NCI-H2227 (cell line): ENCODE measurements at regions not wholly inside any gene's neighbourhood (a gene's known extent, or its start where the extent isn't known, plus 50 kb on each side); places are given as distances from the start of the nearest gene placed in this dataset.
"Not testable (repeated sequence)": the region's sequence is repeated elsewhere in the genome, so short reads cannot be mapped to it uniquely, and the experiment has no call there.

Experiments
- DNase-seq: peaks from one replicate; lab custom pipeline; 2025; ENCODE audit not compliant: unreplicated experiment; lab: John Stamatoyannopoulos, UW

- DNase-seq, result no peak
Measured at GRCh38 chr11:71383461-71383860, 64.7 kb downstream of the DHCR7 start.

- DNase-seq, result no peak
Measured at GRCh38 chr11:71381781-71382505, 66.2 kb downstream of the DHCR7 start.

DNA sequence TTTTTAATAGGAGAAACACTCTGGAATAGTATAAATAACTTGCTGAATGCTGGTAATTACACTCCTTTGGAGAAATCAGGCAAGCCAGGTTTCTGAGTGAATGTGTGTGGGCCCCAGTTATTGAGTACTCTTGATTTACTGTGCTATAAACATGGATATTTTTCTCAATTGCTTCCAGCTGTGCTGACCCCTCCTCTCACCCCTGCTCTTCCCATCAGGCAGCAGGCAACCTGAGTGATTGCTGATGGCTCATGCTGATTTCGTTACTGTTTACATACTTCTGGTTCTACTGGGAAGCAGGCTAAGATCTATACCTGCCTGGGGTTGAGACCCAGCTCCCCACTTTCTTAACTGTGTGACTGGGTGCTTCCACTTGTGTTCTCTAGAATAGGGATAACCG is 68.5 kb downstream of the DHCR7 start:
- peak; percentile 7 for DNase-seq

DNA sequence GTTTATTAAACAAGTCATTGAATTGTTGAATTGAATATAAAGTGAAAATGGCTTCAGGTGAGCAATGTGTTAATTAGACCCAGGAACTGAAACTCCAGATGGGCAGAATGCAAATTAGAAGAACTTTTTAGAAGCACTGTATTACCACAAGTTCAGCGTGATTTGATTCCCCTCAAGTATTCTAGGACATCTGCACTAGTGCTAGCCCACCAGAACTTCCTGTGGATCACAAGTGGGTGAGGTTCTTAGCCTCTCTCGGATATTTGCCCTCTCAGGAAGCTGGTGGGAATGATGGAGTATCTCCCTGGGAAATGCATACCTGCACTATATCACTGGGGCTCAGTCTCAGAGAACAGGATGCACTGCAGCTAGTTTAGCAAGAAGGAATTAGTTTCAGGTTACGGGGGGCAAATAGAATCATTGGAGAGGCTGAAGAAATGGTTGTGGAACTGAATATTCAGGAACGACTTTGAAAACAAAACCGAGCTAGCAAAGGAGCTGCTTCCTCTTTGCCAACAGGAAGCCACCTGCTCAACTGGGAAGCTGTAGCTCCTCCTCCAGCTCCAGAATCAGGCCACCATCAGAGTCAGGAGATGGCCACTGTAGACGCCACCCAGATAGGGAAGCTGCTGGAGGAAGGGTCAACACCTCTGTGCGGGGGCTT is 74.3 kb downstream of the DHCR7 start:
- no peak for DNase-seq

- DNase-seq, result no peak
Measured at GRCh38 chr11:71372693-71373657, 75.2 kb downstream of the DHCR7 start.

DNA sequence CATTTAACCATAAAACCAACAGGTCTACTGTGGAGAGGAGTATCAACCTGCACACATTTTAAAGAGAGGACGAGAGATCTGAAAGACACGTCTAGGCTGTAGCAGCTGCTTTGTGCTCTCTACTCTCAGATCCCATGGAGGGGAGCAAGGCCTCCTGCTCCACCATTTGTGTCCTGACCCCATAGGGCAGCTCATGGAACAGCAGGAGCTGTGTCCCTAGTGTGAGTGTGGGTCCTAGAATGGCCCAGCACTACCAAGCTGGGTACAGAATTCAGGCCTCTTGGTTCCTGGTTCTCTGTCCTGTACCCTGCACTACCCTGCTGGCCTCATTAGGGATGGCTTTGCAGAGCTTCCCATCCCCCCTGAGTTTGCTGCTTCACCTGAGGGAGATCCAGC is 76.5 kb downstream of the DHCR7 start:
- no peak for DNase-seq

GRCh38 chr11:71370895-71371673 is 77.1 kb downstream of the DHCR7 start:
- no peak for DNase-seq

- no peak for DNase-seq
Measured at GRCh38 chr11:71370020-71370747, 78.0 kb downstream of the DHCR7 start.

DNA sequence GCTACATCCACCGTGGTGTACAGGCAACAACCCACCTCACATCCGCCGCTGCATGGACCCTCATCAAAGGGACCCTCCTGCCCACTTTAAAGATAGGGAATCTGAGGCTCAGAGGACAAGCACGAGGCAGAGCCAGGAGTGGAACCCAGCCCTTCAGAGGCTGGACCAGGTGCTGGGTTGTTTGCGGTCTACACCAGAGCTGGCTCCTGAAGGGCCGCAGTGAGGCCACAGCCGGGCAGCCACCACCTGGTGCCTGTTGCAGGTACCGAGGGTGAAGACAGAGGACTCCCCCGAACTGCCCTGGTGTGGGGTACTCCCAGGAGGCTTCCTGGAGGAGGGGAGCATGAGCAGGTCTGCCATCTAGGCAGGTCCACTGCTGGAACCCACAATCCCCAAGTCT is 78.8 kb downstream of the DHCR7 start:
- DNase-seq, result no peak

DNA sequence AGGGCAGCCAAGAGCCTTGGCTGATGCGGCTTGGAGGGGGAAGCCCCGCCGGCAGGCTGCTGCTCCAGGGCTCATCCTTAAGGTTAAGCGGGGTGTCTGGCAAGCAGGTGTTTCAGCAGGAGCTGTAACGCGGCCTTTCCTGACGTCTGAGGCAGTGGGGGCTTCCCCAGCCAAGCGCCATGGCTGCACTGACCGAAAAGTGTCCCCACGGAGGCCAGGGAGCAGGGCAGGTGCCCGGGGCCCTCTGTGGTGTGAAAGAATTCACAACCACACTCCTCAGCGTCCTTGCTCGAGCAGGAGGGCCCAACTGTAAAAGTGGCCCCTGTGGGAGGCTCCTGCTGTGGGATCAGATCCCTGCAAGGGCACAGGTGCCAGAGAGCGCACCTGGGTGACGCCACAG is 79.2 kb downstream of the DHCR7 start:
- no peak for DNase-seq

DNA sequence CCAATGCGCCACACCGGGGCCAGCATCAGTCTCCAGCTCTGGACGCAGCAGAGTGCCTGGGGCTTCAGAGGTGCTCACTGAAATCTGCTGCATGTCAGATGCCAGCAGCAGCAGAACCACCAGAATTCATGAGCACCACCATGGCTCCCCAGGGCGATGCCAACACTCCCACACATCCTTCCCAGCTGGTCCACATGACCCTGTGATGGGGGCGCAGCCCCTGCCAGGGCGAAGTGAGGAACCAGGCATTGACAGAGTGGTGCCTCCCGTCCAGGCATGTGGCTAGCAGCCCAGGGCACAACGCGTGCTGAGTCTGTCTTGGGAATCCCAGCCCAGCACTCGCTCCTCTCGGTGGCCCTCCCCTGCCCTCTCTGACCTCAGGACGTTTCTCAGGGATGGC is 80.4 kb downstream of the DHCR7 start:
- DNase-seq, result no peak

GRCh38 chr11:71367276-71367675 is 80.9 kb downstream of the DHCR7 start:
- DNase-seq, result not testable (repeated sequence)

GRCh38 chr11:71366076-71366475 is 82.1 kb downstream of the DHCR7 start:
- no peak for DNase-seq

GRCh38 chr11:71365626-71366025 is 82.6 kb downstream of the DHCR7 start:
- DNase-seq, result no peak

DNA sequence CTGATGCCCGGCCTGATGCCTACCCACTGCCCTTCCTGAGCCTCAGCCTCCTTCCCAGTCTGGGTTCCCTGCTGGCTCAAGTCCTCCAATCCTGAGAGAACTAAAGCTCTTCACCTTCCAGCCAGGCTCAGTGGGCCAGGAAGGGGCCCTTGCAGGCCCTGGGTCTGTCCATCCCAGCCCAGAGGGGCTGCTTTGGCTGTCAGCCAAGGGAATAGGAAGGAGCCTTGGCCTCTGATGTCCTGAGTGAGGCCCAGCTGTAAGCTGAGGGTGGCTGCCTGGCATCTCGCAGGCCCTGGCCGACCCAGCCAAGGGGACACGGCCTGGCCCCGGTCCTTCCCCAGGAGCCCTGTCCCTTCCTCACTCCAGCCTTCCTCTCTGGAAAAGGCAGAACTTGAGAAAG is 83.4 kb downstream of the DHCR7 start:
- no peak for DNase-seq

DNA sequence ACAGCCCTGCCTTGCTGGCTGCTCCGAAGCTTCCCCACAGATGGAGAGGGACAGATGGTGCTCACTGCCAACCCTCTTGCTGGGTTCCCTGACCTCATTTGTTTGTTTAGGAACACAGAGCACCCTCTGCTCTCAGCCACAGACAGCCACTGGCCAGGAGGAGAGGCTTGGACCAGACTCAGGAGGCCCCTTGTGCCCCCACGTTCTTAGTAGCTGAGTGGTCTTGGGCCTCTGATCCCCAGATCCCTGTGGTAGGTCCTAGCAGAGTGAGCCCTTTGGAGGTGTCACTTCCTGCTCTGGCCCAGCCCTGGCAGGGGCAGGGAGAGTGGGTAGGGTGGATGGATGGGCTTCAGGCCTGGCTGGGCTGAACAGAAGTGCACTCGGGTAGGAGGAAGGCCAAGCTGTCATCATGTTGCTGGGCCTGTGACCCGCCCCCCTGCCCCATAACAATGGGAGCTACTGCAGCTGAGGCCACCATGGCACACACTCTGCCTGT is 84.0 kb downstream of the DHCR7 start:
- no peak for DNase-seq

GRCh38 chr11:71363721-71364120 is 84.5 kb downstream of the DHCR7 start:
- DNase-seq, result no peak

DNA sequence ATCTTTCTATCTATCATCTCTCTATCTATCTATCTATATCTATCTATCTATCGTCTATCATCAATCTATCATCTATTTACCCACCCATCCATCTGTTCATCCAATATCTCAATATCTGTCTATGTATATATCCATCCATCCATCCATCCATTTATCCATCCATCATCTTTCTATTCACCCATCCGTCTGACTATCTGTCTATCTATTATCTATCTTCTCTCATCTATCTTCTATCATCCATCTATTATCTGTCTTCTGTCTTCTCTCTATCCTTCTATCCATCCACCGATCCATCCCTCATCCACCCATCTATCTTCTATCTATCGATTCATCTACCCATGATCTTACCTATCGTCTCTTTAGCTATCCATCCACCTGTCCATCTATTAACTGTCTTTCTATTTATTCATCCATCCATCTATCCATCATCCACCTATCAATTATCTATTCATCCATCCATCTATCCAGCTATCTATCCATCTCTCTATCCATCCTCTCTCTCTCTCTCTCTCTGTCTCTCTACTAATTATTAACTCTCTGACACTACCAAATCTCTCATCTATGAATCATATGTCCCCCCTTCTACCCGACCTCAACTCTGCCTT is 89.1 kb downstream of the DHCR7 start:
- DNase-seq, result no peak

DNA sequence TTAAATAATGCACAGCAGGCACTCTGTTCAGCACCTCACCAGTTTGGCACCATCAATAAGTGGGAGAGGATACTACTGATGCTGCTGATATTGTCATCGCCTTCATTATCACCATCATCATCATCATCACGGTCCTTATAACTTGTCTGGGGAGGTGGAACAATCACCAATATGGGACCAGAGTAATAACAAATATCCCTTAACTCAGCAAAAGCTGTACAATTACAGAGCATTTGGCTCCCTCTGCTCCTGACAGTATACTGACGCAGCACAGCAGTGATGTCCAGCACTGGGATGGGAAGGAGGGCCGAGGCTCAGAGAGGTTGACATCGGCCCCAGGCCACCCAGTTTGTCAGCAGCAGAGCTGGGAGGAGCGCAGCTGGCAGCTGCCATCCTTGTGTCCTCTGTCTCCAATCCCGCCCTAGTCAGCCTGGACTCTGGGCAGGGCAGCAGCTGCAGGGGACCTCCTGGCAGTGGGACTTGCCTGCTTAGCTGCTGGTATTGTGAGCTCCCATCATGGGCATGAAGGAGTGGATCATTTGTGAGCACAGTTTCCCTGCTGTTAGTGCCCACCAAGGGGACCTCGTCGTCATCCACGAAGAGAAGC is 90.0 kb downstream of the DHCR7 start:
- DNase-seq, result no peak
